SH-SY5Y (cell line): ENCODE measurements at regions not wholly inside any gene's neighbourhood (a gene's known extent, or its start where the extent isn't known, plus 50 kb on each side); places are given as distances from the start of the nearest gene placed in this dataset.

ENCODE experiments used
- GATA2 ChIP-seq: IDR thresholded peaks from 2 replicates; pipeline ENCODE4 v1.6.1; 2011; ENCODE audit warnings: mild to moderate bottlenecking, low read depth, low read length
- GATA3 ChIP-seq: IDR thresholded peaks from 2 replicates; pipeline ENCODE4 v1.6.1; 2011; ENCODE audit warnings: low read depth, mild to moderate bottlenecking, low read length, moderate library complexity

DNA sequence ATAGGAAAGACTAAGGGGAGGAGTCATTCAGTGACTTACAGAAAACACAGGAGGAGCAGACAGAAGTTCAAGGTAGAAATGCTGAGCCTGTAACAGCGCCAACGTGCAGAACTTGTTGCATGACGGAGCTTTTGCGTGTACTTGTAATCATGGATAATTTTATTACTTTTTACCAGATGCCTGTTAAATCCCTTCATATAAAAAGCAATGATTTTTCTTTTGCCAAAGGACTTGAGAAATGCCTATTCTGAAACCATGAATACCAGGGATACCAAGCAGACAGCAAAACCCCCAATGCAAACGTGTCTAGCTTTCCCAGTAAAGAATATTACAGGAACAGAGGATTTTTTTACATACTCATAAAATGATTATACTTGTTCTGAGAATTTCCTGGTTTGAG, 163.6 kb upstream of the GSC start:
- TF ChIP-seq GATA2 = no peak
- no peak for TF ChIP-seq GATA3

DNA sequence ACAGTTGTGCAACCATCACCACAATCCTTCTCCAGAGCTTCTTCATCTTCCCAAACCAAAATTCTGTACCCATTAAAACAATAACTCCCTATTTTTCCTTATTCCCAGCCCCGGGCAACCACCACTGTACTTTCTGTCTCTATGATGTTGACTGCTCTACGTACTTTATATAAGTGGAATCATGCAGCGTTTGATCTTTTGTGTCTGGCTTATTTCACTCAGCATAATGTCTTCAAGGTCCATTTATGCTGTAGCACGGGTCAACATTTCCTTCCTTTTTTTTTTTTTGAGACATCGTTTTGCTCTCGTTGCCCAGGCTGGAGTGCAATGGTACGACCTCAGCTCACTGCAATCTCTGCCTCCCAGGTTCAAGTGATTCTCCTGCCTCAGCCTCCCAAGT, 162.7 kb upstream of the GSC start:
- TF ChIP-seq GATA2 (no peak), GATA3 (no peak)

DNA sequence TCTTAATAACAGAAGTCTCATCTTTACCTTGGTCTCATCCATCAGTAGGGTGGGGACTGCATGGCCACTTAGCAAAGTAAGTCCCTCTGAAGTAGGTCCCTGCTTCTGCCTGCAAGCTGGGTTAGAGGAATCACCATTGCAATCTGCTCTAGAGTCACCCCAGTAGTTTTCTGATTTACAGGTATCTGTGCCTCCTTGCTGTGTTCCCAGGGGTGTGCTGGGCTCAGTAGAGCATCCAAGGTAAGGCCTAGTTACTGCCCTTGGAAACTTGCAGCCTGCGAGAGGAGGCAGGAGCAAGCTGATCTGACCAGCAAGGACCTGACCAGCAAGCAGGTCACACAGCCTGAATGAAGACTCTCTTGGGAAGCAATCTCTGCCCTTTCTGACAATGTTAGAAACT, 160.8 kb upstream of the GSC start:
- TF ChIP-seq GATA2 (no peak), GATA3 (no peak)

DNA sequence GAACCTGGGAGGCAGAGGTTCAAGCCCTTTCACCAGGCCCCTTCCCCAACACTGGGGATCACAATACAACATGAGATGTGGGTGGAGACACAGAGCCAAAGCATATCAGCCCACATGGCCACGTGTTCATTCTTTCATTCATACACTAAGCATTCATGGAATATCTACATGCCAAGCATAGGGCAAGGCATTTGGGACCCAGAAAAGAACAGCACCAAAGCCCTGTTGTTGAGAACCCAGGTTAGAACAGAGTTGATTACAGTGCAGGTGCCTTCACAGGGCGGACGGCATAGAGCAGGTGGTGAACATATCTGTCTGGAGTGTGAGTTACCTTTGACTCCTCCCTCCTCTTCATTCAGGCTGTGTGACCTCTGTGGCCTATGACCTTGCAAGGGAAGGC, 159.4 kb upstream of the GSC start:
- no peak for TF ChIP-seq GATA2
- no peak for TF ChIP-seq GATA3

DNA sequence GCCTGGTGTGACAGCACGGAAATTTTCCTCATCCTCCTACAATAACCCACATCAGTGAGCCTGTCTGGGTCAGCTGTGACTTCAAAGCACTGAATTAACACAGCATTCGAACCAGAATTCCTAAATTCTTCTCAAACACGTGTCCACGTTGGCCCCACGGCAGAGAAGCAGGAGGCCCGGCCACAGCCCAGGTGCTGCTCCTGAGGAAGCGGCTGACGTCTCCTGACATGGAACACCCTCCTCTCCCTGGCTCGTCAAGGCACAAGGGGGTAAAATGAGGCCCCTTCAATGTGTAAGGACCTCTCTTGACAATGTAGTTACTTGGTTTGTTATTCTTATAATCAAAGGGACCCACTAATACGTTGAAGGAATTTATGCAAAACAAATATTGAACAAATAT, 156.3 kb upstream of the GSC start:
- TF ChIP-seq GATA3 = no peak
- TF ChIP-seq GATA2 = no peak

DNA sequence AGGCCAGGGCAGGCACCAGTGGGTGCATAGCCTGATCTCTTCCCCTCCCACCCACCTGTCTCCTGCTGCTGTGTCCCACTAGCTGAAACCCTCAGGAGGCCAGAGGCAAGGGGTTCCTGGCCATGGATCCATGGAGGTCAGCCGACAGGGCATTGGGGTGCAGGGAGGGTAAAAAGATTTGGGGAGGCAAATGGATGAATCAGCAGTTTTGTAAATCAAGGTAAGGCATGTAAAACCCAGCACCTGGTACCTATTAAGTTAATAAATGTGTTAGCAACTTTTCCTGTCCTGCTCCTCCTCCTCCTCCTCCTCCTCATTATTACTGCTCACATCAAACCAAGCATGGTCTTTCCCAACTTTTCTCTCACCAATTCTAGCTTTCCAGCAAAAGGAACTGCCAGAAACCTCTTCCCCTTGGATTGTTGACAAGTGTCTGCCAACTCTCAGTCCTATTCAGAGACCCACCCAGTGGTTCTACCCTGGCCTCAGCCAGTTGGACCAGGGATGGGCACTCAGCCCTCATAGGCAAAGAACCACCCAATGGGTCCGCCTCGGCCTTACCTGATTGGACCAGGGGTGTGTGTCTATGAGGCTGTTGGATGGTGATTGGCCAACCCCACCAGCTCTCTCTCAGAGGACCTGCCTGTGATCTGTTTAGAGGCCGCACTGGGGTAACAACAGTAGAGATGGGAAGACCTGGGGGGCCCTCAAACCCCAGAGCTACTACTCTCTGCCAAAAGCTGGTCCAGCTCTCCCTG, 155.7 kb upstream of the GSC start:
- no peak for TF ChIP-seq GATA3
- TF ChIP-seq GATA2 = no peak

DNA sequence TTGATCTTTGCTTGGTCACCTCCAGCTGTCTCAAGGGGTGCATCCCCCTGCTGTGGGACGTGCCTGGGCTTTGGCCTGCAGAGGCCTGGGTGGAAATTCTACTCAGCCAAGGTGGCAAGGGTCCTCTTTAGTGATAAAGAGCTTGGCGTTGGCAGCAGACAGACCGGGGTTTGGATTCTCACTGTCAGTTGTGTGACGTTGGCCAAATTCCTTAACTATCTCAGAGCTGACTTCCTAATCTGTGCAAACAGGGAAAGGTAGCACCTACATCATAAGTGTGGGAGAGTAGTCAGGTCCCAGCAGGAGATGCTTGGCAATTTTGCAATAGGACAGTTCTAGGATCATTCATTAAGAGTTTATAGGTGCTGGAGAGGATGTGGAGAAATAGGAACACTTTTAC, 154.3 kb upstream of the GSC start:
- TF ChIP-seq GATA2 = no peak
- TF ChIP-seq GATA3 = no peak

DNA sequence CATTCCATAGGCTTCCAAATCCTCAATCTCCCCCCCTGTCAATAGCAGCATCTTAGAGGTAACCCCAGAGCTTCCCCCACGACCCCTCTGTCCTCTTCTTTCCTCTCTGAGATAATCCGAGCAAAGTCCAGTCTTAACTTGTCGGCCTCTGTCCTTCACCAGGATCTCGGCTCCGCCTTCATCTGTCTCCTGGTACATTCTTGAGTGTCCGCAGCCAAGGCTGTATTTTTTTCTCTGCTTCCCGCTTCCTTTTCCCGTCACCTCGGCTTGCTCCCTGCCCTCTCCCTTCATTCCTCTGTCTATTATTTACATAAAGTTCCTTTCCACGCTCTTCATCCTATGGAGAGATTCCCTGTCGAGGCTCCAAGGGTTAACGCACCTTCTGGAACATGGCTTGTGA, 153.9 kb upstream of the GSC start:
- TF ChIP-seq GATA2 = no peak
- no peak for TF ChIP-seq GATA3

DNA sequence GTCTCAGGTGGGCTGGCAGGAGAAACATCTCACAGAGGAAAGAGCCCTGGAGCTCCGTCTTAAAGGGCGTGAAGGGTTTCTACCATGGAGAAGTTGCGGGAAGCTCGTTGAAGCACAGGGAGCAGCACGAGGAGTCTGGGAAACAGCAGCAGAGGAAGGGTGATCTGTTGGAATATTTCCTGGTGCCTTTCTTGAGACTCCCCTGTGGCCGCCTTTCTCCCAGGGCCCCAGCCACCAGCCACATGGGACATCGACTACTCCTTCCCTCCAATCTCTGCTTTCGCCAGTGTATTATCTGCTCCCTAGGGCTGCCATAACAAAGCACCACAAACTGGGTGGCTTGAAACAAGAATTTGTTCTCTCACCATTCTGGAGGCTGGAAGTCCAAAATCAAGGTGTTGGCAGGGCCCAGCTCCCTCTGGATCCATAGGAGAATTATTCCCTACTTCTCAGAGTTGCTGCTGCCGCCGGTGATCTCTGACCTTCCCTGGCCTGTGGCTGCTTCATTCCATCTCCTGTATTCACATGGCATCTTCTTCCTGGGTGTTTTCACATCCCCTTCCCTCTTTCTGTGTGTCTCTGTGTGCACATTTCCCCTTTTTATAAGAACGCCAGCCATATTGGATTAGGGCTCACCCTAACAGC, 152.8 kb upstream of the GSC start:
- TF ChIP-seq GATA3 (no peak), GATA2 (no peak)

DNA sequence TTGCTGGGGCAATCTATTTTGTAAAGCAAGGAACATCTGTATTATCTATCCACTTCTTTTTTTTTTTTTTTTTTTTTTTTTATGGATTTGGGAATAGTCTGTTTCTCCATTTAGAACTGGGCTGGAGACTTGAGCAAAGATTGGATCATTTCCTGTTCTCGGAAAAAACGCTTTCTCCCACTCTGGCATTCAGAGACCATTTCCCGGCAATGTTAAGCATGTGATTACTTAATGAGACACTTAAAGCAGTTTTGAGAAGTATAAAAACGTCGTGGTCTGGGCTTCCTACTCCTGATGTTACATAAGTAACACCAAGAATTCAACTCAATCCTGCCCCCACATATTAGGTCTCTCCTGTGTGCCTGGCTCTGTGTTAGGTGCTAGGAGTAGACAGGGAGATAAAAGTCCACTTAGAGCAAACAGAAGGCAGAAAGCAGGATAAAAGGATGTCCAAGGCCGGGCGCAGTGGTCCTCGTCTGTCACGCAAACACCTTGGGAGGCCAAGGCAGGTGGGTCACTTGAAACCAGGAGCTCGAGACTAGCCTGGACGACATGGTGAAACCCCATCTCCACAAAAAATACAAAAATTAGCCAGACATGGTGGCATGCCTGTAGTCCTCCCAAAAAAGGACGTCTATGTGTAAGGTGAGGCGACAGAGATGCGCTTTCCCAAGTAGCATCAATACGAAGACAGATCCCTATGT, 152.1 kb upstream of the GSC start:
- no peak for TF ChIP-seq GATA2
- TF ChIP-seq GATA3 = no peak

DNA sequence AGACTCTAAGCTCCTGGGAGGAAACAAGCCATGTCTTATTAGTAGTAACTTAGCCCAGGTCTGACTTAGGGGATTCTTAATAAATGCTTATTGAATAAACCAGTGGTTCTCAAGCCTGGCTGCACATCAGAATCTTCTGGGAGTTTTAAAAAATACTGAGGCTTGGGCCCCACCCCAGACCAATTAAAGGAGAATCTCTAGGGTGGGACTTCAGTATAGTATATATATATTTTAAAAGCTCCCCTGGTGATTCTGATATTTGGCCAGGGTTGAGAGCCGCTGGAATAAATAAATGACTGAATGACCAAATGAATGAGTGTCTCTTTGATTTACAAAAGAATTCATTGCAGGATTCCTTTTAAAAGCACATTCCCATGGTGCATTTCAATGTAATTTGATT, 151.5 kb upstream of the GSC start:
- TF ChIP-seq GATA3 (no peak), GATA2 (no peak)

DNA sequence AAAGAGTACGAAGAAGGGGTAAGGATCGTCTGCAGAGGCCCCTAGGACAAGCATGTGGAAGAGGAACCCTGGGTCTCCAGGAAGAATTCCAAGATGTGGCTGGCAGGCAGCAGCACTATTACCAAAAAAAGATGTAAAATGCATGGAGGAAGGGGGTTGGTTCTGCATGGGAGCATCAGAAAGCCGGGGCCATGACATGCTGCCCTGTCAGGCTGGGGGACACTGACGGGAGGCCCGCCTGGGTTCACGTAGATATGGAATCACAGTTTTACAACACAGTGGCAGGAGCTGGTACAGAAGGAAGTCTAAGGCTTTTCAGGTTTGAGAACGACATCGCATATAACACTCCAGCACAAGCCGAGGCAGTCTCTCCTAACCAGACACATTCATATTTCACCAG, 150.0 kb upstream of the GSC start:
- TF ChIP-seq GATA2 (no peak), GATA3 (no peak)

DNA sequence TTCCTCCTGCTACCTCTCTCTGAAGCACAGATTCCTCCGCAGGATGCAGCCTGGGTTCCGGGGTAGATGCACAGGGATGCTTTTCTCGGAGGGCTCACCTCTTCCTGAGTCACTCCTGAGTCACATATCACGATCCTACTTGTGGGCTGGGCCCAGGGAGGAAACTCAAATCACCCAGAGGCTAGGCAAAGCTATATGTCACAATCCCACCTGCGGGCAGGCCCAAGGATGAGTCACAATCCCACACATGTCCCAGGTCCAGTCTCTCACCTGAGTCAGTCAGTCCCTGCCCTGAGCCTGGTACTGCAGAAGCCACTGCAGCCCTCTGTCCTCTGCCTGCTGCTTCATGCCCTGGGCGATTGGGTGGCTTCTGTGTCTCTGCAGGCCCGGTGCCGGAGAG, 149.0 kb upstream of the GSC start:
- TF ChIP-seq GATA2 (no peak), GATA3 (no peak)

DNA sequence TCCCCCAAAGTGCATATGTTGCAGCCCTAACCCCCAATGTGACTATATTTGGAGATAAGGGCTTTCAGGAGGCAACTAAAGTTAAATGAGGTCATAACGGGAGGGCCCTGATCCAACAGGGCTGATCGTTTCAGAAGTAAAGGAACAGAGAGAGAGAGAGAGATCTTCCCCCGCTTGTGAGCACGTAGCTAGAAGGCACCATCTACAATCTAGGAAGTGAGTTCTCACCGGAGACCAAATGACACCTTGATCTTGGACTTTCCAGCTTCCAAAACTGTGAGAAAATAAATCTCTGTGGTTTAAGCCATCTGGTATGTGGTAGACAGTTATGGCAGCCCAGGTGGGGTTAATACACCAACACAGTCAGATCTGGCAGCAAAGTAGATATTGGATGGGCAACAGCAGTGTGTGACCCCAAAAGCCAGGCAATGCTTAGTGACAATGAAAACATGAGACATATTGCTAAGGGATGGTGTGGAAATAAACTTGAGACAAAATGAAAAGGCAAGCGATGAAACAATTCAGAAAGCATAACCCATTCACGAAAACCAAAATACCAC, 147.2 kb upstream of the GSC start:
- TF ChIP-seq GATA3 (no peak), GATA2 (no peak)

DNA sequence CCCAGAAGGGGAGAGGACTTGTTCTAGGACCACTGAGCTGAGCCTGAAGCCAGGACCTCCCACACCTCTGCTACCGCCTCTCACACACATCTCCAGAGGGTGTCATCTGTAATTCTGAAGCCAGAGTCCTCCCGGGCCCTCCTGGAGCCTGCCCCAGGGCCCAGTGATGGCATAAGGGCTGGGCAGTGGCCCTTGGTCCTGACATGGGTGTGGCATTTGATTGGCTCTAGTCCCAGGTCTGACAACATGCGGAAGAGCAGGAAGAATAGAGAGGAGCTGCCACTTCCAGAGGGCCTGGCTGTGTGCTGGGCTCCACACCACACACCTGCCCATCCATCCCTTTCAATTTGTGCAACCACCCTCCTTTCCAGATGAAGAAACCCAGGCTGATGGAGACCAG, 144.3 kb upstream of the GSC start:
- no peak for TF ChIP-seq GATA2
- TF ChIP-seq GATA3 = no peak
